ENCODE measurements at regions not wholly inside any gene's neighbourhood (a gene's known extent, or its start where the extent isn't known, plus 50 kb on each side); places are given as distances from the start of the nearest gene placed in this dataset.

GRCh38 chr11:92846491-92847125 is 122.8 kb upstream of the MTNR1B start:
- no peaks in the 10 kb centered on the region for H3K4me1 ChIP-seq (ENCODE audit: insufficient read depth, low read length)
- no peak overlapping the region for H3K9ac ChIP-seq (ENCODE audit: low read length)
- H3K4me3 ChIP-seq (ENCODE audit: low read depth in 1 of 2, low read length in 2 of 2): no peak overlapping the region
- no peaks in the 10 kb centered on the region for H3K9me3 ChIP-seq (ENCODE audit: low read length)
- H3K36me3 ChIP-seq (ENCODE audit: insufficient read depth, low read length): no peaks in the 10 kb centered on the region
- H3K27me3 ChIP-seq (ENCODE audit: control insufficient read depth in 1 of 2, insufficient read depth in 2 of 2, low read length in 2 of 2): no peaks in the 10 kb centered on the region
- H3K27ac ChIP-seq (ENCODE audit: low read depth, low read length): no peak overlapping the region

- H3K4me3 ChIP-seq (ENCODE audit: low read depth in 1 of 2, low read length in 2 of 2): no peak overlapping the region
- H3K4me1 ChIP-seq (ENCODE audit: insufficient read depth, low read length): no peaks in the 10 kb centered on the region
- no peaks in the 10 kb centered on the region for H3K36me3 ChIP-seq (ENCODE audit: insufficient read depth, low read length)
- no peaks in the 10 kb centered on the region for H3K9me3 ChIP-seq (ENCODE audit: low read length)
- H3K9ac ChIP-seq (ENCODE audit: low read length): no peak overlapping the region
- no peaks in the 10 kb centered on the region for H3K27me3 ChIP-seq (ENCODE audit: control insufficient read depth in 1 of 2, insufficient read depth in 2 of 2, low read length in 2 of 2)
- no peak overlapping the region for H3K27ac ChIP-seq (ENCODE audit: low read depth, low read length)
Observed at GRCh38 chr11:92848578-92848977, 120.9 kb upstream of the MTNR1B start.

- Histone ChIP-seq H3K27ac (ENCODE audit: low read depth, low read length) (no peak overlapping the region), H3K9me3 (ENCODE audit: low read length) (no peaks in the 10 kb centered on the region), H3K9ac (ENCODE audit: low read length) (no peak overlapping the region), H3K36me3 (ENCODE audit: insufficient read depth, low read length) (no peaks in the 10 kb centered on the region), H3K4me1 (ENCODE audit: insufficient read depth, low read length) (no peaks in the 10 kb centered on the region), H3K27me3 (ENCODE audit: control insufficient read depth in 1 of 2, insufficient read depth in 2 of 2, low read length in 2 of 2) (no peaks in the 10 kb centered on the region), H3K4me3 (ENCODE audit: low read depth in 1 of 2, low read length in 2 of 2) (no peak overlapping the region)
Observed at GRCh38 chr11:92850296-92850826, 119.1 kb upstream of the MTNR1B start.

GRCh38 chr11:92852229-92852628 is 117.2 kb upstream of the MTNR1B start:
- no peaks in the 10 kb centered on the region for H3K36me3 ChIP-seq (ENCODE audit: insufficient read depth, low read length)
- no peaks in the 10 kb centered on the region for H3K9me3 ChIP-seq (ENCODE audit: low read length)
- H3K4me1 ChIP-seq (ENCODE audit: insufficient read depth, low read length): no peaks in the 10 kb centered on the region
- no peak overlapping the region for H3K27ac ChIP-seq (ENCODE audit: low read depth, low read length)
- H3K4me3 ChIP-seq (ENCODE audit: low read depth in 1 of 2, low read length in 2 of 2): no peak overlapping the region
- no peaks in the 10 kb centered on the region for H3K27me3 ChIP-seq (ENCODE audit: control insufficient read depth in 1 of 2, insufficient read depth in 2 of 2, low read length in 2 of 2)
- H3K9ac ChIP-seq (ENCODE audit: low read length): no peak overlapping the region

- Histone ChIP-seq H3K27ac (ENCODE audit: low read depth, low read length) (no peak overlapping the region), H3K9me3 (ENCODE audit: low read length) (no peaks in the 10 kb centered on the region), H3K9ac (ENCODE audit: low read length) (no peak overlapping the region), H3K27me3 (ENCODE audit: control insufficient read depth in 1 of 2, insufficient read depth in 2 of 2, low read length in 2 of 2) (no peaks in the 10 kb centered on the region), H3K4me3 (ENCODE audit: low read depth in 1 of 2, low read length in 2 of 2) (no peak overlapping the region), H3K4me1 (ENCODE audit: insufficient read depth, low read length) (no peaks in the 10 kb centered on the region), H3K36me3 (ENCODE audit: insufficient read depth, low read length) (no peaks in the 10 kb centered on the region)
Observed at GRCh38 chr11:92852946-92853345, 116.5 kb upstream of the MTNR1B start.

GRCh38 chr11:92854162-92854561 is 115.3 kb upstream of the MTNR1B start:
- no peak overlapping the region for H3K9ac ChIP-seq (ENCODE audit: low read length)
- H3K4me3 ChIP-seq (ENCODE audit: low read depth in 1 of 2, low read length in 2 of 2): no peak overlapping the region
- no peaks in the 10 kb centered on the region for H3K27me3 ChIP-seq (ENCODE audit: control insufficient read depth in 1 of 2, insufficient read depth in 2 of 2, low read length in 2 of 2)
- no peak overlapping the region for H3K27ac ChIP-seq (ENCODE audit: low read depth, low read length)
- no peaks in the 10 kb centered on the region for H3K9me3 ChIP-seq (ENCODE audit: low read length)
- no peaks in the 10 kb centered on the region for H3K36me3 ChIP-seq (ENCODE audit: insufficient read depth, low read length)
- no peaks in the 10 kb centered on the region for H3K4me1 ChIP-seq (ENCODE audit: insufficient read depth, low read length)

GRCh38 chr11:92854952-92855351 is 114.5 kb upstream of the MTNR1B start:
- H3K36me3 ChIP-seq (ENCODE audit: insufficient read depth, low read length): no peaks in the 10 kb centered on the region
- no peaks in the 10 kb centered on the region for H3K4me1 ChIP-seq (ENCODE audit: insufficient read depth, low read length)
- H3K27me3 ChIP-seq (ENCODE audit: control insufficient read depth in 1 of 2, insufficient read depth in 2 of 2, low read length in 2 of 2): no peaks in the 10 kb centered on the region
- no peak overlapping the region for H3K9ac ChIP-seq (ENCODE audit: low read length)
- no peak overlapping the region for H3K27ac ChIP-seq (ENCODE audit: low read depth, low read length)
- no peaks in the 10 kb centered on the region for H3K9me3 ChIP-seq (ENCODE audit: low read length)
- no peak overlapping the region for H3K4me3 ChIP-seq (ENCODE audit: low read depth in 1 of 2, low read length in 2 of 2)

GRCh38 chr11:92855607-92856405 is 113.6 kb upstream of the MTNR1B start:
- Histone ChIP-seq H3K27ac (ENCODE audit: low read depth, low read length) (no peak overlapping the region), H3K4me1 (ENCODE audit: insufficient read depth, low read length) (peaks cover 8% of the 10 kb centered on the region), H3K4me3 (ENCODE audit: low read depth in 1 of 2, low read length in 2 of 2) (no peak overlapping the region)

GRCh38 chr11:92857407-92857806 is 112.0 kb upstream of the MTNR1B start:
- no peaks in the 10 kb centered on the region for H3K9me3 ChIP-seq (ENCODE audit: low read length)
- H3K4me3 ChIP-seq (ENCODE audit: low read depth in 1 of 2, low read length in 2 of 2): no peak overlapping the region
- H3K4me1 ChIP-seq (ENCODE audit: insufficient read depth, low read length): peaks cover 24% of the 10 kb centered on the region
- no peaks in the 10 kb centered on the region for H3K36me3 ChIP-seq (ENCODE audit: insufficient read depth, low read length)
- no peak overlapping the region for H3K9ac ChIP-seq (ENCODE audit: low read length)
- H3K27me3 ChIP-seq (ENCODE audit: control insufficient read depth in 1 of 2, insufficient read depth in 2 of 2, low read length in 2 of 2): no peaks in the 10 kb centered on the region
- H3K27ac ChIP-seq (ENCODE audit: low read depth, low read length): no peak overlapping the region

More at GRCh38 chr11:92855607-92856405, 113.6 kb upstream of the MTNR1B start:
- Histone ChIP-seq H3K9ac (ENCODE audit: low read length) (no peak overlapping the region), H3K9me3 (ENCODE audit: low read length) (no peaks in the 10 kb centered on the region), H3K36me3 (ENCODE audit: insufficient read depth, low read length) (no peaks in the 10 kb centered on the region), H3K27me3 (ENCODE audit: control insufficient read depth in 1 of 2, insufficient read depth in 2 of 2, low read length in 2 of 2) (no peaks in the 10 kb centered on the region)

- Histone ChIP-seq H3K4me3 (ENCODE audit: low read depth in 1 of 2, low read length in 2 of 2) (no peak overlapping the region), H3K4me1 (ENCODE audit: insufficient read depth, low read length) (peaks cover 35% of the 10 kb centered on the region), H3K9ac (ENCODE audit: low read length) (no peak overlapping the region), H3K27ac (ENCODE audit: low read depth, low read length) (no peak overlapping the region), H3K9me3 (ENCODE audit: low read length) (no peaks in the 10 kb centered on the region), H3K36me3 (ENCODE audit: insufficient read depth, low read length) (no peaks in the 10 kb centered on the region), H3K27me3 (ENCODE audit: control insufficient read depth in 1 of 2, insufficient read depth in 2 of 2, low read length in 2 of 2) (no peaks in the 10 kb centered on the region)
Observed at GRCh38 chr11:92859156-92859690, 110.2 kb upstream of the MTNR1B start.

- H3K36me3 ChIP-seq (ENCODE audit: insufficient read depth, low read length): no peaks in the 10 kb centered on the region
- H3K4me3 ChIP-seq (ENCODE audit: low read depth in 1 of 2, low read length in 2 of 2): no peak overlapping the region
- H3K27me3 ChIP-seq (ENCODE audit: control insufficient read depth in 1 of 2, insufficient read depth in 2 of 2, low read length in 2 of 2): no peaks in the 10 kb centered on the region
- no peak overlapping the region for H3K9ac ChIP-seq (ENCODE audit: low read length)
- H3K27ac ChIP-seq (ENCODE audit: low read depth, low read length): no peak overlapping the region
- H3K4me1 ChIP-seq (ENCODE audit: insufficient read depth, low read length): peaks cover 47% of the 10 kb centered on the region
- H3K9me3 ChIP-seq (ENCODE audit: low read length): no peaks in the 10 kb centered on the region
Observed at GRCh38 chr11:92861634-92862033, 107.8 kb upstream of the MTNR1B start.
